ENCODE measurements at regions not wholly inside any gene's neighbourhood (a gene's known extent, or its start where the extent isn't known, plus 50 kb on each side); places are given as distances from the start of the nearest gene placed in this dataset.

GRCh38 chr3:5309171-5309570 lies 121.7 kb downstream of the EDEM1 start:
- no peak overlapping the region for H3K4me3 ChIP-seq (ENCODE audit: low read length)
- H3K4me1 ChIP-seq (ENCODE audit: control insufficient read depth, insufficient read depth, low read length): peaks cover 3% of the 10 kb centered on the region
- H3K9me3 ChIP-seq (ENCODE audit: control insufficient read depth, low read length): no peaks in the 10 kb centered on the region
- no peaks in the 10 kb centered on the region for H3K36me3 ChIP-seq (ENCODE audit: control insufficient read depth, insufficient read depth, low read length)
- H3K27me3 ChIP-seq (ENCODE audit: control insufficient read depth, insufficient read depth, low read length): no peaks in the 10 kb centered on the region
- H3K9ac ChIP-seq (ENCODE audit: low read length): no peak overlapping the region

GRCh38 chr3:5309602-5310001 lies 122.1 kb downstream of the EDEM1 start:
- Histone ChIP-seq H3K4me1 (ENCODE audit: control insufficient read depth, insufficient read depth, low read length) (peaks cover 3% of the 10 kb centered on the region), H3K36me3 (ENCODE audit: control insufficient read depth, insufficient read depth, low read length) (no peaks in the 10 kb centered on the region), H3K4me3 (ENCODE audit: low read length) (no peak overlapping the region), H3K9me3 (ENCODE audit: control insufficient read depth, low read length) (no peaks in the 10 kb centered on the region), H3K9ac (ENCODE audit: low read length) (no peak overlapping the region), H3K27me3 (ENCODE audit: control insufficient read depth, insufficient read depth, low read length) (no peaks in the 10 kb centered on the region)

GRCh38 chr3:5310509-5310908 lies 123.0 kb downstream of the EDEM1 start:
- no peak overlapping the region for H3K4me3 ChIP-seq (ENCODE audit: low read length)
- no peaks in the 10 kb centered on the region for H3K9me3 ChIP-seq (ENCODE audit: control insufficient read depth, low read length)

GRCh38 chr3:5312290-5312689 lies 124.8 kb downstream of the EDEM1 start:
- Histone ChIP-seq H3K9me3 (ENCODE audit: control insufficient read depth, low read length) (no peaks in the 10 kb centered on the region), H3K36me3 (ENCODE audit: control insufficient read depth, insufficient read depth, low read length) (no peaks in the 10 kb centered on the region), H3K27me3 (ENCODE audit: control insufficient read depth, insufficient read depth, low read length) (no peaks in the 10 kb centered on the region), H3K9ac (ENCODE audit: low read length) (no peak overlapping the region), H3K4me3 (ENCODE audit: low read length) (no peak overlapping the region), H3K4me1 (ENCODE audit: control insufficient read depth, insufficient read depth, low read length) (peaks cover 10% of the 10 kb centered on the region)

More at GRCh38 chr3:5310509-5310908, 123.0 kb downstream of the EDEM1 start:
- no peaks in the 10 kb centered on the region for H3K36me3 ChIP-seq (ENCODE audit: control insufficient read depth, insufficient read depth, low read length)
- peaks cover 4% of the 10 kb centered on the region for H3K4me1 ChIP-seq (ENCODE audit: control insufficient read depth, insufficient read depth, low read length)
- H3K27me3 ChIP-seq (ENCODE audit: control insufficient read depth, insufficient read depth, low read length): no peaks in the 10 kb centered on the region
- no peak overlapping the region for H3K9ac ChIP-seq (ENCODE audit: low read length)

GRCh38 chr3:5314897-5315296 lies 127.4 kb downstream of the EDEM1 start:
- no peak overlapping the region for H3K9ac ChIP-seq (ENCODE audit: low read length)
- peaks cover 18% of the 10 kb centered on the region for H3K4me1 ChIP-seq (ENCODE audit: control insufficient read depth, insufficient read depth, low read length)
- H3K27me3 ChIP-seq (ENCODE audit: control insufficient read depth, insufficient read depth, low read length): no peaks in the 10 kb centered on the region
- H3K4me3 ChIP-seq (ENCODE audit: low read length): no peak overlapping the region
- no peaks in the 10 kb centered on the region for H3K9me3 ChIP-seq (ENCODE audit: control insufficient read depth, low read length)
- no peaks in the 10 kb centered on the region for H3K36me3 ChIP-seq (ENCODE audit: control insufficient read depth, insufficient read depth, low read length)

GRCh38 chr3:5317557-5317956 lies 130.1 kb downstream of the EDEM1 start:
- Histone ChIP-seq H3K9ac (ENCODE audit: low read length) (no peak overlapping the region), H3K4me1 (ENCODE audit: control insufficient read depth, insufficient read depth, low read length) (peaks cover 18% of the 10 kb centered on the region), H3K27me3 (ENCODE audit: control insufficient read depth, insufficient read depth, low read length) (no peaks in the 10 kb centered on the region), H3K4me3 (ENCODE audit: low read length) (no peak overlapping the region), H3K36me3 (ENCODE audit: control insufficient read depth, insufficient read depth, low read length) (no peaks in the 10 kb centered on the region), H3K9me3 (ENCODE audit: control insufficient read depth, low read length) (no peaks in the 10 kb centered on the region)

- no peak overlapping the region for H3K9ac ChIP-seq (ENCODE audit: low read length)
- peaks cover 22% of the 10 kb centered on the region for H3K4me1 ChIP-seq (ENCODE audit: control insufficient read depth, insufficient read depth, low read length)
- no peaks in the 10 kb centered on the region for H3K36me3 ChIP-seq (ENCODE audit: control insufficient read depth, insufficient read depth, low read length)
- no peaks in the 10 kb centered on the region for H3K9me3 ChIP-seq (ENCODE audit: control insufficient read depth, low read length)
- no peaks in the 10 kb centered on the region for H3K27me3 ChIP-seq (ENCODE audit: control insufficient read depth, insufficient read depth, low read length)
- H3K4me3 ChIP-seq (ENCODE audit: low read length): no peak overlapping the region
These were observed 131.9 kb downstream of the EDEM1 start for GRCh38 chr3:5319454-5319853.

GRCh38 chr3:5321666-5322340 lies 134.3 kb downstream of the EDEM1 start:
- Histone ChIP-seq H3K36me3 (ENCODE audit: control insufficient read depth, insufficient read depth, low read length) (no peaks in the 10 kb centered on the region), H3K27me3 (ENCODE audit: control insufficient read depth, insufficient read depth, low read length) (no peaks in the 10 kb centered on the region), H3K9me3 (ENCODE audit: control insufficient read depth, low read length) (no peaks in the 10 kb centered on the region), H3K9ac (ENCODE audit: low read length) (no peak overlapping the region), H3K4me3 (ENCODE audit: low read length) (no peak overlapping the region), H3K4me1 (ENCODE audit: control insufficient read depth, insufficient read depth, low read length) (peaks cover 15% of the 10 kb centered on the region)

GRCh38 chr3:5324780-5325179 lies 137.3 kb downstream of the EDEM1 start:
- H3K9ac ChIP-seq (ENCODE audit: low read length): no peak overlapping the region
- H3K36me3 ChIP-seq (ENCODE audit: control insufficient read depth, insufficient read depth, low read length): no peaks in the 10 kb centered on the region
- no peak overlapping the region for H3K4me3 ChIP-seq (ENCODE audit: low read length)
- H3K27me3 ChIP-seq (ENCODE audit: control insufficient read depth, insufficient read depth, low read length): no peaks in the 10 kb centered on the region
- H3K4me1 ChIP-seq (ENCODE audit: control insufficient read depth, insufficient read depth, low read length): peaks cover 4% of the 10 kb centered on the region
- H3K9me3 ChIP-seq (ENCODE audit: control insufficient read depth, low read length): no peaks in the 10 kb centered on the region

GRCh38 chr3:5330152-5330810 lies 142.8 kb downstream of the EDEM1 start:
- H3K27me3 ChIP-seq (ENCODE audit: control insufficient read depth, insufficient read depth, low read length): no peaks in the 10 kb centered on the region
- H3K9me3 ChIP-seq (ENCODE audit: control insufficient read depth, low read length): no peaks in the 10 kb centered on the region
- H3K9ac ChIP-seq (ENCODE audit: low read length): no peak overlapping the region
- peaks cover 30% of the 10 kb centered on the region for H3K4me1 ChIP-seq (ENCODE audit: control insufficient read depth, insufficient read depth, low read length)
- H3K4me3 ChIP-seq (ENCODE audit: low read length): no peak overlapping the region
- no peaks in the 10 kb centered on the region for H3K36me3 ChIP-seq (ENCODE audit: control insufficient read depth, insufficient read depth, low read length)

GRCh38 chr3:5331567-5332269 lies 144.2 kb downstream of the EDEM1 start:
- no peak overlapping the region for H3K4me3 ChIP-seq (ENCODE audit: low read length)
- no peaks in the 10 kb centered on the region for H3K9me3 ChIP-seq (ENCODE audit: control insufficient read depth, low read length)
- H3K27me3 ChIP-seq (ENCODE audit: control insufficient read depth, insufficient read depth, low read length): no peaks in the 10 kb centered on the region
- no peaks in the 10 kb centered on the region for H3K36me3 ChIP-seq (ENCODE audit: control insufficient read depth, insufficient read depth, low read length)
- peaks cover 30% of the 10 kb centered on the region for H3K4me1 ChIP-seq (ENCODE audit: control insufficient read depth, insufficient read depth, low read length)
- H3K9ac ChIP-seq (ENCODE audit: low read length): no peak overlapping the region

- H3K27me3 ChIP-seq (ENCODE audit: control insufficient read depth, insufficient read depth, low read length): no peaks in the 10 kb centered on the region
- H3K4me3 ChIP-seq (ENCODE audit: low read length): no peak overlapping the region
- no peaks in the 10 kb centered on the region for H3K9me3 ChIP-seq (ENCODE audit: control insufficient read depth, low read length)
- H3K36me3 ChIP-seq (ENCODE audit: control insufficient read depth, insufficient read depth, low read length): no peaks in the 10 kb centered on the region
- peaks cover 34% of the 10 kb centered on the region for H3K4me1 ChIP-seq (ENCODE audit: control insufficient read depth, insufficient read depth, low read length)
- H3K9ac ChIP-seq (ENCODE audit: low read length): no peak overlapping the region
These were observed 144.9 kb downstream of the EDEM1 start for GRCh38 chr3:5332270-5332956.

Data from mucosa of stomach (tissue), 1 donor.